Thoracic aorta (tissue), 2 donors: ENCODE measurements at regions not wholly inside any gene's neighbourhood (a gene's known extent, or its start where the extent isn't known, plus 50 kb on each side); places are given as distances from the start of the nearest gene placed in this dataset.

Experiments
- ATAC-seq: fragments of 150-250 bp; one replicate; pipeline ENCODE4 v1.8.0; 2017; ENCODE audit warnings: low read depth; ENCODE audit not compliant: insufficient number of reproducible peaks, low FRiP score
- DNase-seq: peaks from one replicate; pipeline ENCODE4 v3.0.0-alpha.2; 2020; ENCODE audit warnings: low spot score
- H3K27ac ChIP-seq, 2 donors: fragments of 200-600 bp; sonication (generic); 1 replicate in 1 of 2; 2 replicates in 1 of 2; pipeline ENCODE4 v1.5.1; 2016; ENCODE audit warnings: mild to moderate bottlenecking in 2 of 2, moderate library complexity in 2 of 2
- H3K27me3 ChIP-seq: fragments of 200-600 bp; sonication (generic); replicated peaks from 2 replicates; pipeline ENCODE4 v1.6.0; 2016; ENCODE audit warnings: mild to moderate bottlenecking; ENCODE audit not compliant: insufficient read depth
- H3K36me3 ChIP-seq: fragments of 200-600 bp; sonication (generic); one replicate; pipeline ENCODE4 v1.5.1; 2016
- H3K4me1 ChIP-seq, 2 donors: fragments of 200-600 bp; sonication (generic); 1 replicate in 1 of 2; 2 replicates in 1 of 2; pipeline versions ENCODE4 v1.5.1 to v1.6.0; 2016; ENCODE audit warnings: low read depth in 2 of 2, mild to moderate bottlenecking in 1 of 2; ENCODE audit not compliant: control insufficient read depth in 1 of 2
- H3K4me3 ChIP-seq: fragments of 200-600 bp; sonication (generic); 2 replicates; pipeline ENCODE4 v1.5.1; 2016; ENCODE audit warnings: mild to moderate bottlenecking
- H3K9me3 ChIP-seq: fragments of 200-600 bp; sonication (generic); 2 replicates; pipeline ENCODE4 v1.5.1; 2016
- TF ChIP-seq, protein P1 (sequence below): fragments of 200-600 bp; sonication (generic); IDR thresholded peaks from one replicate; pipeline ENCODE4 v1.5.1; 2019; ENCODE audit warnings: antibody characterized with exemption

DNA sequence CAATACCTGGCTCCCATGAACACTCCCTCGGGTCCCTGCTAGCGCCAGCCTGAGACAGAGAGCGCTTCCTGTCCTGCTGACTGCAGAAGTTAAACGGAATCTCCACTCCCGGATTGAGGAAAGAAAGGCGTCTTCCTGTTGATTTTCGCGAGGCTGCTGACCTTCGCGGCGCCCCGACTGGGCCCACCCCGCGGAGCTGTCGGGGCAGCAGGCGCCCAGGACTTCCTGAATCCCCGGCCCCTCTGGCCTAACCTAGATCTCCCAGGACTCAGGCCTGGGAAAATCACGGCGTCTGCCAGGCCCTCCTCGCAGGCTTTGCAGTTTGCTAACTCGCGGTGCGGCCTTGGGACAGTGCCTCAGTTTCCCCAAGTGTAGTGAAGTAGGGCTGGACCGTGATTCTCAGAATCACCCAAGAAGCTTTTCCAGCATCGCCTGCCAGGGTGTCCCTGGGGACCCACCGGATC is 108.8 kb downstream of the KCTD15 start:
- peaks cover 4% of the 10 kb centered on the region for H3K27me3 ChIP-seq
- no peaks in the 10 kb centered on the region for H3K9me3 ChIP-seq
- peaks cover 0 to 9% of the 10 kb centered on the region in 2 donors for H3K4me1 ChIP-seq
- H3K4me3 ChIP-seq, result peak overlapping the region; percentile 68
- peak overlapping the region in 1 of 2 donors; percentile 40 for H3K27ac ChIP-seq
- no peaks in the 10 kb centered on the region for H3K36me3 ChIP-seq
- no peak for ATAC-seq
- TF ChIP-seq, protein P1, sequence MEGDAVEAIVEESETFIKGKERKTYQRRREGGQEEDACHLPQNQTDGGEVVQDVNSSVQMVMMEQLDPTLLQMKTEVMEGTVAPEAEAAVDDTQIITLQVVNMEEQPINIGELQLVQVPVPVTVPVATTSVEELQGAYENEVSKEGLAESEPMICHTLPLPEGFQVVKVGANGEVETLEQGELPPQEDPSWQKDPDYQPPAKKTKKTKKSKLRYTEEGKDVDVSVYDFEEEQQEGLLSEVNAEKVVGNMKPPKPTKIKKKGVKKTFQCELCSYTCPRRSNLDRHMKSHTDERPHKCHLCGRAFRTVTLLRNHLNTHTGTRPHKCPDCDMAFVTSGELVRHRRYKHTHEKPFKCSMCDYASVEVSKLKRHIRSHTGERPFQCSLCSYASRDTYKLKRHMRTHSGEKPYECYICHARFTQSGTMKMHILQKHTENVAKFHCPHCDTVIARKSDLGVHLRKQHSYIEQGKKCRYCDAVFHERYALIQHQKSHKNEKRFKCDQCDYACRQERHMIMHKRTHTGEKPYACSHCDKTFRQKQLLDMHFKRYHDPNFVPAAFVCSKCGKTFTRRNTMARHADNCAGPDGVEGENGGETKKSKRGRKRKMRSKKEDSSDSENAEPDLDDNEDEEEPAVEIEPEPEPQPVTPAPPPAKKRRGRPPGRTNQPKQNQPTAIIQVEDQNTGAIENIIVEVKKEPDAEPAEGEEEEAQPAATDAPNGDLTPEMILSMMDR, result no peak
- DNase-seq, result no peak

DNA sequence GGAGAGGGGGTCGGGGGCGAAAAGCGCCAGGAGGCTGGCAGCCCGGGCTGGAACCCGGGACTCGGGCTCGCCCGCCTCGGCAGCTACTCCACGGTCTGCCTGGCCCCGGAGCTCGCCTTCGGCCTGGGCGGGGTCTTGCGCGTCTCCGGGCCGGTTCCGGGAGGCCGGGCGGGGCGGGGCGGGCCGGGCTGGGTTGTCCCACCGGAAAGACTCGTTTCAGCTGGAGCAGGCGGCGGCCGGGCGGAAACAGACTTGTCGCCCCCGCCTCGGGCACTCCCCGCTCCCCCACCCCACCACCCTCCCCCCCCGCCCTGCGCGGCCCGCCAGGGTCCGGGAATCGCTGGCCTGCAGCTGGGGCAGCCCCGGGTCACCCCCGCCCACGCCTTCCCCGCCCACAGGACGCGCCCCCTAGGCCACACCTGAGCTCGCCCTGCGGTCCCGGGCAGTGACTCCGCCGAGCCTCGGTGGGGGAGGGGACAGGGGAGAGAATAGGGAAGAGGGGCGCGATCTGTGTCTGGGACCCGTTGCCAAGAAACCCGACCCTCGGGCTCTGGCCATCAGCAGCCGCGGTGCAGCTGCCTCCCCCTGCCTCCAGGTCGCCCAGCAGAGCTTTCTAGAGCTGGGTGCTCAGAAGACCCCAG is 109.4 kb downstream of the KCTD15 start:
- Histone ChIP-seq H3K27ac (peak overlapping the region in 1 of 2 donors; percentile 40), H3K9me3 (no peaks in the 10 kb centered on the region), H3K27me3 (peaks cover 4% of the 10 kb centered on the region), H3K4me1 (peaks cover 0 to 9% of the 10 kb centered on the region in 2 donors), H3K36me3 (no peaks in the 10 kb centered on the region), H3K4me3 (peak overlapping the region; percentile 68)
- TF ChIP-seq, protein P1, result no peak
- DNase-seq (no peak), ATAC-seq (no peak)

DNA sequence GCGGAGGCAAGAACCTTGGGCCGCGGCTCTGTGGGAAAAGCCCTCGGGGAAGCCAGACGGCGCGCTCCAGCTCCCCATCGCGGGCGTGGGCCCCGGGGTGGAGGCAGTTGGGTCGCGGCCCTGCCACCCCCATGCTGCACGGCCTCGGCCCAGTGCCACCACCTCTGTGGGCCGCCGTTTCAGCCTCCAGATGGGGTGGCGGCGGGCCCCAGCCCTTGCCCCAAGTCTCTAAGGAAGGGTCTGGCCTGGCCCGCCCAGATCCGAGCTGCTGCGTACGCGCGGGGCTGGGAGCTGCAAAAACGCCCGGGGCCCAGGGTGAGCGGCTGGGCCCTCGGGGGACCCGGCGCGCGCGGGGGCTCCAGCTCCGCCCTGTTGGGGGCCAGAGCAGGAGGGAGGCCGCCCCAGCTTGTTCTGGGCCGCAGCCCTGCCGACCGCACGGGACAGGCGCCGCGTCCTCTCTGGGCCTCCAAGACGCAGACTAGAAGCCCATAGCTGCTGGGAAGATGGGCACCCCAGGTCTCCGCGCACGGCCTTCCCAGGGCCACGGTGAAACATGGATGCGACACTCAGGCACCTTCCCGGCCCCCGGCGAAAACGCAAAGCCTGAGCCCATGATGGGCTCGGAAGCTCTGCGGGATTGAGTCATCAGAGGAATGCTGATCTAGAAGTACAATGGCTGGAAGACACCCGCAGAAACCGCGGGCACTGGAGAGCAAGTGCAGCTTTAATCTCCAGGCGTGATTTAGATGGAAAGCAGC is 110.1 kb downstream of the KCTD15 start:
- no peak for ATAC-seq
- peak overlapping the region; percentile 68 for H3K4me3 ChIP-seq
- H3K27ac ChIP-seq, result no peak overlapping the region
- H3K36me3 ChIP-seq, result no peaks in the 10 kb centered on the region
- no peaks in the 10 kb centered on the region for H3K9me3 ChIP-seq
- peaks cover 4% of the 10 kb centered on the region for H3K27me3 ChIP-seq
- TF ChIP-seq, protein P1, result no peak
- H3K4me1 ChIP-seq, result peaks cover 0 to 9% of the 10 kb centered on the region in 2 donors
- DNase-seq, result no peak

DNA sequence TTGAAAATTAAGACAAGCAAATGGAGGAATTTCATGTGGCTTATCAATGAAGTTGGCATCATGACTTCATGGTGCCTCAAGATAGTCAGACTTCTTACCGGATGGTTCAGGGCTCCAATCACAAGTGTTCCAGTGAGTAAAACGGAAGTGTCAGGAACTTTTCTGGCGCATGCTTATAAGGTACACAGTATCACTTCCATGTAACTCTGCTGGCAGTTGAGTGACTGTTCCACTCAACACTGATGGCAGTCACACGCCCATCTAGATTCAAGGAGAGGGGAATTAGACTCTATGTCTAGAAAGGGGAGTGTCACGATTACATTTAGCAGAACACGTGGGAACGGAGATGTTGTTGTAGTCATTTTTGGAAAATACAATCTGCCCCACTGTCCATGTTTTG is 114.3 kb downstream of the KCTD15 start:
- no peak for DNase-seq
- Histone ChIP-seq H3K4me1 (no peaks in the 10 kb centered on the region), H3K36me3 (no peaks in the 10 kb centered on the region), H3K4me3 (no peak overlapping the region), H3K9me3 (no peaks in the 10 kb centered on the region), H3K27me3 (no peaks in the 10 kb centered on the region), H3K27ac (no peak overlapping the region)
- ATAC-seq, result no peak
- TF ChIP-seq, protein P1, result no peak

DNA sequence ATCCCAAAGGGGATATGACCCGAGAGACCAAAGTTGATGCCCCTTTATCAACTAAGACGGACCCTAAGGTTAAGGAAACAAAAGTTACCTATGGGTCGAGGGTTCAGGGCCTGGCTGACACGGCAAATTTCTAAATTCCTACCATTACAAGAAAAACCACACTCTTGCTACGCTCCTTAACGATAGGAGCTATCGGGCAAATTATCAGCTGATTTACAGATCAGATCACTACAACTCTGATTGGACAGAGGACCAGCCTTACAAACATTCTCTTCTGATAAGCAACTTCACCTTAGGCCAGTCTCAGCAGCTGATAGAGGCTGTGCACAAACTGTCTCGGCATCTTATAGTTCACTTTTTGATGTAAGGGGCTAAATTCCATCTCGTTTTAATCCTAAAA is 117.9 kb downstream of the KCTD15 start:
- TF ChIP-seq, protein P1, result no peak
- H3K4me3 ChIP-seq, result no peak overlapping the region
- H3K36me3 ChIP-seq, result no peaks in the 10 kb centered on the region
- H3K4me1 ChIP-seq, result no peaks in the 10 kb centered on the region
- ATAC-seq, result no peak
- no peak overlapping the region for H3K27ac ChIP-seq
- DNase-seq, result no peak
- H3K27me3 ChIP-seq, result no peaks in the 10 kb centered on the region
- H3K9me3 ChIP-seq, result no peaks in the 10 kb centered on the region
